ENCODE measurements at regions not wholly inside any gene's neighbourhood (a gene's known extent, or its start where the extent isn't known, plus 50 kb on each side); places are given as distances from the start of the nearest gene placed in this dataset.

DNA sequence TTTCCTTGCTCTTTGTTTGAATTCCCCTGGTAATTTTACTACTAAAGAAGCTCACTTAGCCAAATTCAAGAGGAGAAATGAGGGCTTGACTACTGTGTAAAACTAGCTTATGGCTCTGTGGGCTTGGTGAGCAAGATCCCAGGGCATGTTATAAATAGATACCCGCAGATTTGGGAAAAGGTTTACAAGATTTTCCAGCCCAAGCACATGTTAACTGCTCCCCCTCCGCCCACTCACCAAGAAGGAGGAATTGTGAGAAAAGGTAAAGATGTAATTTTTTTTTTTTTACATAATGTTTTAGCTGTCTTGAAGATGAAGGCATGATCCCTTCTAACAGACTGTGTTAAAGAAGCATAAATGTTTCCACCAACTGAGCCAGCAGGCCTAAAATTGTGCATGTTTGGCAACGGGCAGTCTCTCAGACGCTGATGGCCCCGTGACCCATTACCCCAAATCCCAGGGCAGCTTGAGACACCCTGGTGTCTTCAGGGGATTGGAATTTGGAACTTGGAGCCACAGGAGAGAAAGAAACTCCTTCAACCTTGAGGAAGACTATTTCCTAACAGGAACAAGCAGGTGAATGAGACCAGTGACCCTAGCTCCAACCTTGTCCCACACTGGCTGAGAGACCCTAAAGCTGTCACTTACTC is 429.8 kb upstream of the CELF2 start:
- TF ChIP-seq, protein P1, sequence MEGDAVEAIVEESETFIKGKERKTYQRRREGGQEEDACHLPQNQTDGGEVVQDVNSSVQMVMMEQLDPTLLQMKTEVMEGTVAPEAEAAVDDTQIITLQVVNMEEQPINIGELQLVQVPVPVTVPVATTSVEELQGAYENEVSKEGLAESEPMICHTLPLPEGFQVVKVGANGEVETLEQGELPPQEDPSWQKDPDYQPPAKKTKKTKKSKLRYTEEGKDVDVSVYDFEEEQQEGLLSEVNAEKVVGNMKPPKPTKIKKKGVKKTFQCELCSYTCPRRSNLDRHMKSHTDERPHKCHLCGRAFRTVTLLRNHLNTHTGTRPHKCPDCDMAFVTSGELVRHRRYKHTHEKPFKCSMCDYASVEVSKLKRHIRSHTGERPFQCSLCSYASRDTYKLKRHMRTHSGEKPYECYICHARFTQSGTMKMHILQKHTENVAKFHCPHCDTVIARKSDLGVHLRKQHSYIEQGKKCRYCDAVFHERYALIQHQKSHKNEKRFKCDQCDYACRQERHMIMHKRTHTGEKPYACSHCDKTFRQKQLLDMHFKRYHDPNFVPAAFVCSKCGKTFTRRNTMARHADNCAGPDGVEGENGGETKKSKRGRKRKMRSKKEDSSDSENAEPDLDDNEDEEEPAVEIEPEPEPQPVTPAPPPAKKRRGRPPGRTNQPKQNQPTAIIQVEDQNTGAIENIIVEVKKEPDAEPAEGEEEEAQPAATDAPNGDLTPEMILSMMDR (IDR thresholded peaks at IDR 0.05), result no peak
- TF ChIP-seq POLR2A (IDR thresholded peaks at IDR 0.05), result no peak
